HCT116 (cell line): ENCODE measurements at regions not wholly inside any gene's neighbourhood (a gene's known extent, or its start where the extent isn't known, plus 50 kb on each side); places are given as distances from the start of the nearest gene placed in this dataset.

Experiments
- POLR2AphosphoS5 ChIP-seq: IDR thresholded peaks from 2 replicates; pipeline ENCODE4 v1.6.1; 2011; ENCODE audit warnings: mild to moderate bottlenecking, low read depth, low read length, moderate library complexity
- TF ChIP-seq, protein P1 (sequence below), 3 experiments: fragments of 200-600 bp in 1 of 3; sonication (generic) in 1 of 3; IDR thresholded peaks in 2 of 3; conservative IDR thresholded peaks in 1 of 3; 2 replicates each; pipeline ENCODE4 v1.5.1; 2012 to 2017; ENCODE audit warnings: low read depth in 2 of 3, low read length in 2 of 3, antibody characterized with exemption in 1 of 3, borderline replicate concordance in 1 of 3, control low read depth in 1 of 3, mild to moderate bottlenecking in 1 of 3, mixed read lengths in 1 of 3, mixed run types in 1 of 3, moderate library complexity in 1 of 3; ENCODE audit not compliant: insufficient read depth in 1 of 3

DNA sequence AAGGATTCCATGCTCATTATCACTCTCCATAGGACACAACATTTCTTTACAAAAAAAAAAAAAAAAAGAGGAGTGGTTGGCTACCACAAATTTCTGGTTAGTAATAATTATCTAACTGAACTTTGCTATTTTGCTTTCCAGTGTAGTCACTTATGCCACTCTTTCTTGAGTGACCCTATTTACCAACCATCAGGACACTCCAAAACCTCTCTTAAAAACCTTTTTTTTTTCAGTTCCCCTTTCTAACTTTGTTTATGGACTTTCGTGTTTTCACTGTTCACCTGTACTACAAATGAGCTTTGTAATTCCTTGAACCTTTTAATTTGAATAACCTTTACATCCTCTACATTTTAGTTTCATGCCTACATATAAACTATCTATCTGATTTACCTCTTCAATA lies 686.5 kb upstream of the PCDH9 start:
- TF ChIP-seq POLR2AphosphoS5, result no peak
- TF ChIP-seq, protein P1, sequence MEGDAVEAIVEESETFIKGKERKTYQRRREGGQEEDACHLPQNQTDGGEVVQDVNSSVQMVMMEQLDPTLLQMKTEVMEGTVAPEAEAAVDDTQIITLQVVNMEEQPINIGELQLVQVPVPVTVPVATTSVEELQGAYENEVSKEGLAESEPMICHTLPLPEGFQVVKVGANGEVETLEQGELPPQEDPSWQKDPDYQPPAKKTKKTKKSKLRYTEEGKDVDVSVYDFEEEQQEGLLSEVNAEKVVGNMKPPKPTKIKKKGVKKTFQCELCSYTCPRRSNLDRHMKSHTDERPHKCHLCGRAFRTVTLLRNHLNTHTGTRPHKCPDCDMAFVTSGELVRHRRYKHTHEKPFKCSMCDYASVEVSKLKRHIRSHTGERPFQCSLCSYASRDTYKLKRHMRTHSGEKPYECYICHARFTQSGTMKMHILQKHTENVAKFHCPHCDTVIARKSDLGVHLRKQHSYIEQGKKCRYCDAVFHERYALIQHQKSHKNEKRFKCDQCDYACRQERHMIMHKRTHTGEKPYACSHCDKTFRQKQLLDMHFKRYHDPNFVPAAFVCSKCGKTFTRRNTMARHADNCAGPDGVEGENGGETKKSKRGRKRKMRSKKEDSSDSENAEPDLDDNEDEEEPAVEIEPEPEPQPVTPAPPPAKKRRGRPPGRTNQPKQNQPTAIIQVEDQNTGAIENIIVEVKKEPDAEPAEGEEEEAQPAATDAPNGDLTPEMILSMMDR (IDR thresholded peaks at IDR 0.05 in 2 of 3, conservative IDR thresholded peaks at IDR 0.05 in 1 of 3; ENCODE audit: borderline replicate concordance in 1 of 3, insufficient read depth in 1 of 3, low read depth in 2 of 3, low read length in 2 of 3), result no peak
